ENCODE measurements at regions not wholly inside any gene's neighbourhood (a gene's known extent, or its start where the extent isn't known, plus 50 kb on each side); places are given as distances from the start of the nearest gene placed in this dataset.

DNA sequence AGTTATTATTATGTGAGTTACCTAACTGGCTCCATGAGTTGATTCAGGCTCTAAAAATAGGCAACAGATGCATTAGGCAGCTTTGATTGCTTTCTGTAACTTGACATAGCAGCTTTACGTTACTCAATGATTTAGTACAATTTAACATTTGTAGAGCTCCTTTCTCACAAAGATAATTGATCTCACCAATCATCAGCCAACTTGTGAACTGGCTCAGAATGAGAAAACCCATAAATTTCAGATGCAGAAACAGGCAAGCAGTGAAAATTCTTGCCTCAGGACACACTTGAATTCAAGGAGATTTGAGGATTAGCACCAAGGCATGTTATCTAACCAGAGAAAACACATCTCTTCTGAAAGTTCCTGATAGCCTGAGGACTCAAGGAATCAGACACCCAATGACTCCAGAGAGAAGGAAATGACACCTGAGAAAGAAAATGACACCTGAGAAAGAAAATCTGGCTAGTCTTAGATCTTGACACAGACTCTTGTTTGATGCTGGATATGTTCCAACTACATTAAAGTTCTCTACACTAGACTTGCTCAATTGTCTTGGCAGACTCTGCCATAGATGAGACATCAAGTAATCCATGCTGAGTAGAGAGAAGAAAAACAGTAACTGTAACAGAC, 315.1 kb upstream of the CBLB start:
- DNase-seq: no peak

DNA sequence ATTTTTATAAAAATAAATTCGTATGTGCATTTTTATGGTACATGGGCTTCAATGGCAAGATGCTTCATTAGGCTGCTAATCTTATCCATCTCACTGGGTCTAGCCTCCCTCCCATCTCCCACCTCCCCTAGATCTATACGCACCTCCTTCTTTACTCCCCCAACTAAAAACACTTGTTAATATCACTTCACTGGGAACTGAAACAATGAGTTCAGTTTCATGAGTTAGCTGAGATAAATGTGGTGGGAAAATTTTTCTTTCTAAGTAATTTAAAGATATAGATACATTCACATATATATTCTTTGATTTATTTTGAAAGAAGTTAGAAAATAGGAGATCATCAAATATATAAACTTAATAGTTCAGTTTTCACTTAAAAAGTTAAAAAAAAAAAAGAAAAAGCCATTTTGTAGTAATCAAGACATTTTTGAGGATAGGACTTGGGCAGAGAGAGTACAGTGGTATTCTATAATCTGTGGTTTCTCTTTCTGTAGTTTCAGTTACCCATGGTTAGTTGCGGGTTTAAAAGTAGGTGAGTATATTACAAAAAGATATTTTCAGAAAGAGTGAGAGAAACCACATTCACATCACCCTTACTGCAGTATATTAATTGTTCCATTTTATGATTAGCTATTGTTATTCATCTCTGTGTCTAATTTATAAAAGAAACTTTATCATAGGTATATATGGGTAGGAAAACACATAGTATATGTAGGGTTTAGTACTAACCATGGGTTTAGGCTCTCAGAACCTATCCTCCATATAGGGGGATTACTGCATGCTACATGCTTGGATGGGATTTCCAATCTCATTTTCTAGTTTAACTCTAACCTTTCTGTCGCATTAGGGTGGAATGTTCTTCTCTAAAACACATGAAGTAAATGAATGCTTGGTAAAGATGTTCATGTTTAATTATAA, 316.0 kb upstream of the CBLB start:
- no peak for DNase-seq

DNA sequence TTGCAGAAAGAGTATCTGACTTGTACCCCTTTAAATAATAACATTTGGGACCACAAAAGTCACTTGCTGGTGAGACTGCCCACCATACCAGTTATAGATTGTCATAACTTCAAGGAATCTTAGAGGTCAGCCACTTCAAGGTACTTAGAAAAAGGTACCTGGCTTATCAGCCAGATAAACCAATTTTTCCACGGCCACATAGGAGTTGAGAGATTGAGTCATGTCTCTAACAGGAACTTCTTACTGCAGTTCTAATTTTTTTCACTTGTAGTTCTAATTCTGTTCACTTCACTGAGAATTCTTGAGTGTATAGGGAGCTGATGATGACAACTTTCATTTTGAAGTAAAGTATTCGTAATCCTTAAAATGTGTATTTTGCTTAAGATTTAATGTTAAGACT, 317.1 kb upstream of the CBLB start:
- DNase-seq: no peak

DNA sequence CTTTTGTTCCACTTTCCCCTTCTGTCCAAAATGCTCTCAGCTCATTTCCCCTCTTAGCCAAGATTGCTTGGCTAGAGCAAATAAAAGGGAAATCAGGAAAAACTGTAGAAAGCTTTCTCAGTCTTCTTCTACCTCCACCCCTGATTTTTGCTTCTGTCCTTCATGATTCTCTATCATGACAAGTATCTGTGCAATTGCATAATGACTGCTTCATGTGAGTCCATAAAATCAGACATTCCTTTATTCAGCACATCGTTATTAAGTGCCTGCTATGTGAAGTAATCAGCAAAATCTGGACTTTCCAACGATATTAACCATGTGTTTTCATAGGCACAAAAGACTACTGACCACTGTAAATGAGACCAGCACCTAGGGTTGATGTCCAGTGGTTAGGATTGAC, 321.5 kb upstream of the CBLB start:
- no peak for DNase-seq

DNA sequence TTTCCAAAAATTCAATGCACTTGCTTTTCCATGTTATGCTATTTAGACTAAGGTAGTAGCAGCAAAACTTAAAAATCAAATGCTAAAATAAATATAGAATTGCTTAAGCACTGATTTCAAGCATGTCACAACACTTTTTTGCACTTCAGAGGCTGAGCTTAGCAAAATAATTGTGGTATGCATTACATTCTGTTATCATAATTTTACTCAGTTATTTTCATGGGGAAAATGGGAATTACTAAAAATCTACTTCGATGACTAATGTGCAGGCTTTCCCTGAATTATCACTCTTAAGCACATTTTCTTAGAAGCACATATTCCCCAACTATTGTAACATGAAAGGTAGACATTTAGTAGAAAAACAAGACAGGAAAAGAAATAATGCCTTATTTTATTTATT, 322.4 kb upstream of the CBLB start:
- no peak for DNase-seq

DNA sequence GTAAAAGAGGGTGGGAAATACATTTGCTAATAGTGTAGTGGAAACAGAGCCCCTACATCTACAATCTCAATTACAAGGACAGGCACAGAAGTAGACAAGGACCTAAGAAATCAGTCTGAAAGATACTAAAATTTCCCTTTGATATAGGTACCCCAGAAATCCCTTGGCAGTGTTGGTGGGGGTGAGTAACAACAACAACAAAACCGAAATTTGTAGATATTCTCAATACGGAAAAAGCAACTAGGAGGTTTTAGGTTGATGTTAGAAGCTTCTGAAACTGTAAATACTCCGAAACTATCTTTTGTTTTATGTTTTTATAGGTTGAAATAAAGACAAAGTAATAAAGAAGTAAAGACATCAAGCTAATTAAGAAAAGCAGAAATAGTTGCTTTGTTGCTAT, 323.1 kb upstream of the CBLB start:
- no peak for DNase-seq

DNA sequence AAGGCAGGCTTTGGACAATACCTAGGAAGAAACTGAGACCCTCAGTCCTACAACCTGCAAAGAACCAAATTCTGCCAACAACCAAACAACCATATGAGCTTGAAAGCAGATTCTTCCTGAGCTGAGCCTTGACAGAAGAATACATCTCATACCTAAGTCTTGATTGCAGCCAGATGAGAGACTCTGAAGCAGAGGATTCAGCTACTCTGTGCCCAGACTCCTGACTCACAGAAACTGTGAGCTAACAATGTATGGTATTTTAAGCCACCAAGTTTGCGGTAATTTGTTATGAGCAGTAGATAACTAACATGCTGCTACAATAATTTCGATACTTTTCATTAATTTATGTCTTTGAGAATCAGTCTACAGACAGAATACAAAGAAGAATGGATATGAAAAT, 325.1 kb upstream of the CBLB start:
- DNase-seq: no peak

DNA sequence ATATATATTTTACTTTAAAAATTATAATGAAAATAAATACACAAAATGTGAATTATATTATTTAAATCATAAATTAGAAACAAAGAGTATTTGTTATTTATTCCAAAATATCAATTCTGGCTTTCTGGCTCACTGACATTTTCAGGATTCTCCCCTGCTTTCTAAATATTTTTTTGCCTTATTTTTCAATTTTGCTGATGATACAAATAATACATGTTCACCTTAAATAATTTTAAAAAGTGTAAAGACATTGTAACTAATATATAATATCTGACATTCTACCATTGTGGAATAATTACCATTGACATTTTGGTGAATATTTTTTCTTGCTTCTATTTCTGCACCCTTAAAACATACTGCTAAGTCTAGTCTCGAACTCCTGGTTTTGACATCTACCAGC, 325.9 kb upstream of the CBLB start:
- DNase-seq: no peak

DNA sequence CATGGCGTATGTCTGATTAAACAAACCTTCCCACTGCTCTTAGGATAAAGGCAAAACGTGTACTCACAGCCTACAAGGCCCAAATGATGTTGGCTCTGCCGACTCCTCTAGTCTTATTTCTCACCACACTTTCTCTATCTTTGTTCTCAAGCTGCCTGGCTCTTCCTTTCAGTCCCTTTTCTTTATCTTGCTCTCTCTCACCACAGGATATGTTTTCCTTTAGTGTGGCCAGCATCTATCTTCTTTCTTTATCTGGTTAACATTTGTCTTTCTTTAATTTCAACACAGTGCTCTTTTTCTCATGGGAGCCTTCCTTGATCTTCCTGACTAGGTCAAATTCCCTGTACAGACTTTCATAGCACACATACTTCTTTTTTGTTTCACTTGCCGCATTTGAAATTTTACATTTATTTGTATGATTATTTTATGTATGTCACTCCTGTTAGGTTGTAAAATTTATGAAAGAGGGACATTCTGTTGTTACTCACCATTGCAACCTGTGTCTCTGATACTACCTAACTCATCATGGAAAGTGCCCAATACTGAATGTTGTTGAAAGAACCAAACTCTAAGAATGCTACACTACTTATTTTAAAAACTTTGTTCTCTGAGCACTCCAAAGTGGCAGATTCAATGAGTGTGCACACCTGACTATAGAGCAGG, 328.9 kb upstream of the CBLB start:
- no peak for DNase-seq

DNA sequence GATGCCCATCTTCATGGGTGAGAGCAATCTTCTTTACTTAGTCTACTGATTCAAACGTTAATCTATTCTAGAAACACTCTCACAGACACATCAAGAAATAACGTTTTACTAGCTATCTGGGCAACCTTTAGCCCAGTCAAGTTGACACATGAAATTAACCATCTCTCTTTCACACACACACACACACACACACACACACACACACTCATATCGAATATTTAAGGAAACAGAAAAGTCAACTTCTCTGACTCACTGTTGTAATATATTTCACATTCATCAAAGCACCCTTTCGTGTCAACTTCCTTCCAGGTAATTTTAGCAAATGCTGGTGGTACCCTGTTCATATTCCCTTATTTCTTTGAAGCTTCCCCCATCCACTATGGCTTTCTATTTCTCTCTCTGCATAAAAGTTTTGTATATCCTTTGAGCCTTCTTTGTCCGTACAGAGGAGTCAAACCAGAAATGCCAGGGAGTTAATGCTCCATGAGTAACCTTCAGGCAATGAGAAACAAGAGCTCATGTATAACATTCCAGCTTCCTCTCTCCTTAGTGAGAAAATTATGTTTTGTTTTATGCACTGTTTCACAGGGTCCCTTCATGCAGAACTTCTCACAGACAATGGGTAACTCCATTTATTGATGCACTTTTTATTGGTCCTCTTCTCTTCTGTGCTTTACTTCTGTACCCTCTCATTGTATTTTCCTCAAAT, 335.5 kb upstream of the CBLB start:
- DNase-seq: no peak

DNA sequence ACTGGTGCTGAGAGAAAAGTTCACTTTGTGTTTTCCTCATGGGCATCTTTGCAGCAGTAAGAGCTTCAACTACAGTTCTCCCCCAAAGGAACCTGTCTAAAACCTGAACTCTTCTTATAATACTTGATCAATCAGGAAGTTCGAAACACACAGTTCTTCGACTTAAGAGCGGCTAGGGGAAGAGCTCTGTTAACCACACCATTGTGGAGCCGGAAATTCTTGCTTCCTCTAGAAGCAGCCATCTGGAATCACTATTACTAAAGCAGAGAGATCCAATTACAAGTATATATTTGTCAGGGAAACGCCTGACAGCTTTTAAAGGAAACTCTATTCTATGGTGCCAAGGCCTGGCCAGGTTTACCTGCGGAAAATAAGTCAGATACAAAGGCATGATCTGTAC, 337.3 kb upstream of the CBLB start:
- DNase-seq: no peak

DNA sequence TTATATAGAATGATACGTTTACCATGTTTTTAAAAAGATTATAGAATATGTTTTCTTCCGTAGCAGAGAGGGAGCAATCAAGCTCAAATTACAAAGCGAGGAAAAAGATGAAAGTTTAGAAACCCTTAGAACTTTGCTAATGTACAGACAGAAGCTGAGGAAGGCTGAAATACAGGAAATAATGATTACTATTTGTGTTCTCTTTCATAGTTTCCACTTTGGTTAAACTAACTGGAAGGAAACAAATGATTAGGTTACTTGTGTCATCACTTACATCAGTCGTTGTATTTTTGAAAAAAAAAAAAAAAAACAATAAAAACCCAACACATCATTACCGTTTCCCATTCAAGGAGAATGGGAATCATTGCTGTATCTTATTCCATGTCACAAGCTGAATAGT, 337.8 kb upstream of the CBLB start:
- DNase-seq: no peak

DNA sequence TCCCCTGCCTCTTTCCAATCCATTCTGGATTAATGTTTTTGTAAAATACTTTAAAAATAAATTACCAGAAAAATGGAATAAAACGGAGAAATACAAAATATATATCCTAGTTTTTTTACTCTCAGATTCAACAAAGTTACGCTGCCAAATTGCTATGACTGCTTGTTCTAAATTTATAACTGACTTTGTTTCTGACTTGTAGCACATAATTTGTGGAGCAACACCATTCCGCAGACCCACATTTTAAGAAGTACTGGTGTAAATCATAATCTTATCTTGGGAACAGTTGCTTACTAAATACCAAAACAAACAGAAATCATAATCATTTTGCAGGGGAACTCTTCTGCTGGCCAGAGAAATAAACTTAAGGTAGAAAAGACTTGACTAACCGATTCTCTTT, 339.4 kb upstream of the CBLB start:
- no peak for DNase-seq

DNA sequence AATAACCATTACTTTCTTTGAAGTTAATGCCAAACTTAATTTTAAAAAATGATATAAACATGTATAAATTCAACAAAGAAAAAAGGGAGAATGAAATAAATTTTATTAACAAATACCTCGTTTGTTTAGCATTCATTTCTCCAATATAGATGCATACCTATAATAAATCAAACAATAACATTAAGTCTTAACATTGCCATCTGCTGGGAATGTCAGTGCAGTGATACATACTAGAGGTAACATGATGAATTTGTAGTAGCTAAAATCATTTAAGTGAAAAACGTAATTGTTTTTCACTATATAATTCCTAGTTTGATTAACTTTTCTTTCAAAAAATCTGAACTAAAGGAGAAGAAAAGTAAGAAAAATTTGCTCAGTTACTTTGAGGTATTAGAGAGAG, 340.2 kb upstream of the CBLB start:
- DNase-seq: no peak

DNA sequence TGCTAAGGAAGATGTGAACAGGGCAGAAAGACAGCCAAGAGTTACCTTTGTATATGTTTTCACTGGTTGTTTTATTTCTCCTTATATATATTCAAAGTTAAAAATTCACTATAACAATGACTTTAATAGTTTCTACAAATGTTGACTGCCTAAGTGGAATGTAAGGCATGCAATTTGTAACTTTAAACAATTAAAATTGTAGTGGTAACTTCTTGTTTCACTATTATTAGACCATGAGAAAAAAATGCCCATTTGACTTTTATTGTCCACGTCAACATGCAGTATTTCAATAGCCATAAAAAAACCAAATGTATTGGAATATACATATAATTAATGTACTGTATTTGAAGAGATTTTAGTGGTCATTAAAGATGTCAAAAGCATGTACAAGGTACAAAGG, 340.7 kb upstream of the CBLB start:
- no peak for DNase-seq

DNA sequence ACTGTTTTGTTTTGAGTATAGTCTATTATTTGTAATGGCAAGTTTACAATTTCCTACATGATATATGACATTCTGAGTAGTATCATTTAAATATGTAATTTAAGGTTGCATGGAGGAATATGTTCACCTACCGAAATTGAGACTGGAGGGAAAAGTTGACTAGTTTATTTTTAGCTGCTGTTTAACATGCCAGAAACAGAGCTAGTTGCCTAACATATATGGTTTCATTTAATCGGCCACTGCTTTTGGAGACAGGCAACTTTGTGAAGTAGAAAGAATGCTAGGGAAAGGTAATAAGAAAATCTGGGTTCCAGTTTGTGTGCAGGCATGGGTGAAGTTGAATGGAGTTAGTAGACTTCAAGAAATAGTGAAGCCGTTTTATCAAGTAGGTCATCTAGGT, 342.1 kb upstream of the CBLB start:
- no peak for DNase-seq

DNA sequence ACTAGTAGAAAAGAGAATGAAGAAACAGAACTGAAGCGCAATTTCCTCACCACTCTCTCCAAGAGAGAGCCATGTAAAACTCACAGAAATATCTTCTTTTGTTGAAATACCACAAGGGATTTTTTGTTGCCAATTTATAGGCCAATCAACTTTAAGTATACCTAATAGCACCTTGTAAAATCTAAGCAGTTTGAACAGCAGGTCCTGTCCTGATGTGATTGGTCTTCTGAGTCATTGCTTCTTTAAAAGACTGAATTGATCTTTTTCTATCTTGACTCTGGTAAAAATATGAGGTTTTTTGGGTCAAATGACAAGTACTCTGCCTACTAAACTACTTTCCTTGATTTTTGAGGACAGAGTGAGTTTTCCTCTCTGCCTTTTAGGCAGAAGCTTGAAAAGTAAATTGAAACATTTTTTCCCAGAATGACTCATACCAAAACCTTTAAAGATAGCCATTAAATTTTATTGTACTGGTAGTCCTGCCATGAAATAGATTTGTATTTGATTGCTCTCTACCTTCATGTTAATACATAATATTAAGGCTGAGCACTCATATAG, 343.9 kb upstream of the CBLB start:
- no peak for DNase-seq

DNA sequence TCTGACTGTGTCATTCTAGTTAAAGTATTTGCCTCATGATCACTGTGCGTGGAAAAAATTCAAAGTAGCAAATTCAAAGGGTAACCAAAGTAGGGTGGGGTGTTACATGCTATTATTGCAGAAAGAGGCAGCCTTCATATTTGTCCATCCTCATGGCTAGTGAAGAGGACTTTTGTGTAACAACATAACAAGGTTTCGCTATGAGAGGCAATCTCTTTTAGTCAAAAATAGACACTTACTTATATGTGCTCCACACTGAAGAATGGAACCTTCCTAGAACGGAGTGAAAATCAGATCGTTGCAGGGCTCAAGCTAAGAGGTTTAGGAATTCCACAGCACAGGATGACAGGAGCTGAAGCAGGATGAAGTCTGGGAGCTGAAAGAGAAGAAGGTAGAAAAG, 345.1 kb upstream of the CBLB start:
- no peak for DNase-seq

DNA sequence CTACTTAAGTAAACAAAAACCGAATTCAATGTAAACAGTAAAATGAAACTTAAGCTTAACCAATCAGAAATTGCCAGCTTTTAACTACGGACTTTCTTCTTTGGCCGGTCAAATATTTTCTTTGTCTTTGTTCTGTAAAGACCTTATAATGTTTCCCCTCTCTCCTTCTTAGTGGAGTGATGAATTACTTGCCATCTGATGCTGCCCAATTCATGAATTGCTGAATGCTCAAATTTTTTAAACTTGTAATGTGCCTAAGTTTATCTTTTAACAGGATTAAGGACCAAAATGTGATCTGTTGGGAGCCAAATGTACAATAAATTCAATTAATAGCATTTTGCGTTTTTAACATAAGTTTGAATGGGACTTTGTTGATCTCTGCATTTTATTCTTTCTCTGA, 345.8 kb upstream of the CBLB start:
- DNase-seq: no peak

DNA sequence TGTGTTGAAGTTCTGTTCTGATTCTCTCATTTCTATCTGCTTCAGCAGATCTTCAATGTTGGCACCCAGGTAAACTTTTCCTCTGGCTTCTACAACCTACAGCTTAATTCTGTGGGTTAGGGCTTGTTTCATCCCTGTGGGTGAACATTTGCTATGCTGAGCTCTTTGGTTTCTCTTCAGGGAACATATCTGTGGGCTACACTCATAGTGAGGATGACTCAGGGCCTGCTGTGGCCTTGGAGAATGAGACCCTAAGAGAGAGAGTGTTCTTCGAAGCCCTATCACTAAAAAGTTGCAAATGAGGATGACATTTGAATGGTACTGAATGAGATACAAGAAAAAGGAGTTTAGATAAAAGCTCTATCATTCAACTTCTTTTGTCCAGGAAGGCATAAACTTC, 346.2 kb upstream of the CBLB start:
- DNase-seq: peak; percentile 12

DNA sequence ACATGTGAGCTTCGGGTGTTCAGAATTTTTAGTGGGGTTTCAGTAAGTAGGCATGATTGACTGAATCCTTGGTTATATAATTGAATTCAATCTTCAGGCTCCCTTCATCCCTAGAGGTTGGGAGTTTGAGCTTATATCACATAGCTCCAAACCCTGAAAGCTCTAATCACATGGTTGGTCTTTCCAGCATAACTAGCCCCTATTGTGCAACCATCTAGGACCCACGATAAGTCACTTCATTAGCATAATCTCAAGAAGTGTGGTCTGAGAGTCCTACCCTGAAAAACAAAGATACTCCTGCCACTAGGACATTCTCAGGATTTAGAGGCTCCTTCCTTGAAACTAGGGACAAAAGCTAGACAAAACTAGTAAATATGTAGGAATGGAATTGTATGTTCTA, 348.9 kb upstream of the CBLB start:
- no peak for DNase-seq

DNA sequence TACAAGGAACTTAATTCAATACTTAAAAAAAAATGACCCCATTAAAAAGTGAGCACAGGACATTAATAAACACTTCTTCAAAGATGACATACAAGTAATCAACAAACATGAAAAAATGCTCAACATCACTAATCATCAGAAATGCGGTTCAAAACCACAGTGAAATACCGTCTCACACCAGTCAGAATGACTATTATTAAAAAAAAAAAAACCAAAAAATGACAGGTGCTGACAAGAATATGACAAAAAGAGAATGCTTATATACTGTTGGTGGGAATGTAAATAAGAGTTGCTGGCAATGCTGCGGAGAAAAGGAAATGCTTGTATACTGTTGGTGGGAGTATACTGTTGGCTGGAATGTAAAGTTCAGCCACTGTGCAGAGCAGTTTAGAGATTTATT, 358.3 kb upstream of the CBLB start:
- no peak for DNase-seq

DNA sequence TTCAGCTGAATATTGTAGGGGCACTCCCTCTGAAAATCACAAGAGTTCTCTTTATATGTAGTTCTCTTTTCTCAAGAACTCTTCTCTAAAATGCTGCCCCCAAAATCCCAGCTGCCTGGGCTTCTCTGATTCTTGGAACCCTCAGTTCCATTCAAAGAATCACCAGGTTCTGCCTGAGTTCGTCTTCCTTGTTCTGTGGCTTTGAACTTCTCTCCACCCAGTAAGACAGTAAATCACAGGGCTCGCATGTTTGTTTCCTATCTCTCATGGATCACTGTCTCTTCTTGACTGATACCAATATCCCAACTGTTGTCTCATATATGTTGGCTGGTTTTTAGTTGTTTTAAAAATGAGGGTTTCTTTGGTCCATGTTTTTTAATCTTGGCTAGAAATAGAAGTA, 359.5 kb upstream of the CBLB start:
- DNase-seq: no peak
